GM19025 (cell line): ENCODE measurements at regions not wholly inside any gene's neighbourhood (a gene's known extent, or its start where the extent isn't known, plus 50 kb on each side); places are given as distances from the start of the nearest gene placed in this dataset.
"Not testable (repeated sequence)": the region's sequence is repeated elsewhere in the genome, so short reads cannot be mapped to it uniquely, and the experiment has no call there.

Experiments used
- ATAC-seq: cut with Tn5 transposase; IDR thresholded peaks from one replicate; pipeline ENCODE4 v1.9.1; 2021; ENCODE audit warnings: mild to moderate bottlenecking, low read depth, moderate library complexity; ENCODE audit not compliant: unreplicated experiment

GRCh38 chr7:16369855-16370254, 51.5 kb downstream of the CRPPA start:
- ATAC-seq, result no peak

- not testable (repeated sequence) for ATAC-seq
These were observed 52.0 kb downstream of the CRPPA start for GRCh38 chr7:16369309-16369708.

- no peak for ATAC-seq
These were observed 52.5 kb downstream of the CRPPA start for GRCh38 chr7:16368885-16369284.

- ATAC-seq, result no peak
These were observed 54.2 kb downstream of the CRPPA start for GRCh38 chr7:16367115-16367514.

GRCh38 chr7:16365952-16366351, 55.4 kb downstream of the CRPPA start:
- no peak for ATAC-seq

- ATAC-seq, result no peak
These were observed 56.2 kb downstream of the CRPPA start for GRCh38 chr7:16365177-16365576.

- ATAC-seq, result no peak
These were observed 62.1 kb downstream of the CRPPA start for GRCh38 chr7:16359216-16359615.

GRCh38 chr7:16357921-16358320, 63.4 kb downstream of the CRPPA start:
- ATAC-seq, result no peak

GRCh38 chr7:16357474-16357873, 63.9 kb downstream of the CRPPA start:
- ATAC-seq, result no peak

GRCh38 chr7:16356301-16356958, 64.9 kb downstream of the CRPPA start:
- no peak for ATAC-seq

GRCh38 chr7:16354573-16354972, 66.8 kb downstream of the CRPPA start:
- ATAC-seq, result no peak

GRCh38 chr7:16353226-16353625, 68.1 kb downstream of the CRPPA start:
- no peak for ATAC-seq

GRCh38 chr7:16350634-16351033, 70.7 kb downstream of the CRPPA start:
- ATAC-seq, result peak; percentile 62

GRCh38 chr7:16348251-16348650, 73.1 kb downstream of the CRPPA start:
- no peak for ATAC-seq

- ATAC-seq, result no peak
These were observed 73.5 kb downstream of the CRPPA start for GRCh38 chr7:16347827-16348192.

- no peak for ATAC-seq
These were observed 74.1 kb downstream of the CRPPA start for GRCh38 chr7:16347066-16347826.

GRCh38 chr7:16345979-16346958, 75.1 kb downstream of the CRPPA start:
- ATAC-seq, result no peak

GRCh38 chr7:16344927-16345326, 76.4 kb downstream of the CRPPA start:
- ATAC-seq, result no peak

- no peak for ATAC-seq
These were observed 77.7 kb downstream of the CRPPA start for GRCh38 chr7:16343612-16344011.

- no peak for ATAC-seq
These were observed 83.3 kb downstream of the CRPPA start for GRCh38 chr7:16338065-16338464.

GRCh38 chr7:16326106-16326505, 95.2 kb downstream of the CRPPA start:
- no peak for ATAC-seq
